ENCODE measurements at regions not wholly inside any gene's neighbourhood (a gene's known extent, or its start where the extent isn't known, plus 50 kb on each side); places are given as distances from the start of the nearest gene placed in this dataset.

- Histone ChIP-seq H3K36me3 (no peaks in the 10 kb centered on the region), H3K27me3 (peaks cover 0 to 4% (median 0%) of the 10 kb centered on the region in 3 donors), H3K4me3 (no peak overlapping the region), H3K9me3 (no peaks in the 10 kb centered on the region), H3K4me1 (no peaks in the 10 kb centered on the region), H3K27ac (no peak overlapping the region)
- intact Hi-C loops (cut with DNase I; ENCODE audit: low total_unique reads) (no loop called here), in situ Hi-C loops (cut with MboI; ENCODE audit: low sequenced_read_pairs in 4 of 4) (no loop called here)
- DNase-seq (no peak), ATAC-seq (no peak)
- TF ChIP-seq, protein P1, sequence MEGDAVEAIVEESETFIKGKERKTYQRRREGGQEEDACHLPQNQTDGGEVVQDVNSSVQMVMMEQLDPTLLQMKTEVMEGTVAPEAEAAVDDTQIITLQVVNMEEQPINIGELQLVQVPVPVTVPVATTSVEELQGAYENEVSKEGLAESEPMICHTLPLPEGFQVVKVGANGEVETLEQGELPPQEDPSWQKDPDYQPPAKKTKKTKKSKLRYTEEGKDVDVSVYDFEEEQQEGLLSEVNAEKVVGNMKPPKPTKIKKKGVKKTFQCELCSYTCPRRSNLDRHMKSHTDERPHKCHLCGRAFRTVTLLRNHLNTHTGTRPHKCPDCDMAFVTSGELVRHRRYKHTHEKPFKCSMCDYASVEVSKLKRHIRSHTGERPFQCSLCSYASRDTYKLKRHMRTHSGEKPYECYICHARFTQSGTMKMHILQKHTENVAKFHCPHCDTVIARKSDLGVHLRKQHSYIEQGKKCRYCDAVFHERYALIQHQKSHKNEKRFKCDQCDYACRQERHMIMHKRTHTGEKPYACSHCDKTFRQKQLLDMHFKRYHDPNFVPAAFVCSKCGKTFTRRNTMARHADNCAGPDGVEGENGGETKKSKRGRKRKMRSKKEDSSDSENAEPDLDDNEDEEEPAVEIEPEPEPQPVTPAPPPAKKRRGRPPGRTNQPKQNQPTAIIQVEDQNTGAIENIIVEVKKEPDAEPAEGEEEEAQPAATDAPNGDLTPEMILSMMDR (IDR thresholded peaks at IDR 0.05 in 4 of 5, conservative IDR thresholded peaks at IDR 0.05 in 1 of 5), result no peak
- no peak for TF ChIP-seq POLR2A (IDR thresholded peaks at IDR 0.05)
Measured at GRCh38 chr16:17989255-17989654, 347.3 kb downstream of the NPIPA8 start.

GRCh38 chr16:17988839-17989238, 347.7 kb downstream of the NPIPA8 start:
- ATAC-seq (no peak), DNase-seq (no peak)
- peaks cover 0 to 4% (median 0%) of the 10 kb centered on the region in 3 donors for H3K27me3 ChIP-seq
- no peaks in the 10 kb centered on the region for H3K4me1 ChIP-seq
- no peak for TF ChIP-seq POLR2A (IDR thresholded peaks at IDR 0.05)
- TF ChIP-seq, protein P1 (IDR thresholded peaks at IDR 0.05 in 4 of 5, conservative IDR thresholded peaks at IDR 0.05 in 1 of 5), result no peak
- H3K4me3 ChIP-seq, result no peak overlapping the region
- in situ Hi-C loops (cut with MboI; ENCODE audit: low sequenced_read_pairs in 4 of 4) (no loop called here), intact Hi-C loops (cut with DNase I; ENCODE audit: low total_unique reads) (no loop called here)
- no peaks in the 10 kb centered on the region for H3K9me3 ChIP-seq
- H3K27ac ChIP-seq, result no peak overlapping the region
- no peaks in the 10 kb centered on the region for H3K36me3 ChIP-seq

DNA sequence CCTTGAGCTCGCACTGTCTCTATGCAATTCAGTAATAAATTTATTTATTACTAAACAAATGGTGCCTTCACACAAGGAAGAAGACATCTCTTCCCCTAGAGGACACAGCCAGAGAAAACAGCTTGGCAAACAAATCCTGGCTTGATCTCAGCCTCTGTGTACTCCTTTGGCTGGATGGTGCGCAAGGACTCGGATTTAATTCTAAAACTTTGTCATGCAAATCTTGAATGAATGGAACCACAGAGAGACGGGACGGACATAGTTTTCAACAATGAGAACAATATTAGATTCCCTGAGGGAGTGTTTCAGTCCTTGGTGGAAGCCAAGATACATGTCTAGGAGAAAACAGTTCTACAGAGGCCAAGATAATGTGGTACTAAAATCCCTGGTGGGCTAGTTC, 349.5 kb downstream of the NPIPA8 start:
- intact Hi-C loops (cut with DNase I; ENCODE audit: low total_unique reads) (no loop called here), in situ Hi-C loops (cut with MboI; ENCODE audit: low sequenced_read_pairs in 4 of 4) (no loop called here)
- H3K4me1 ChIP-seq, result no peaks in the 10 kb centered on the region
- no peak for ATAC-seq
- no peak overlapping the region for H3K27ac ChIP-seq
- no peak for TF ChIP-seq POLR2A (IDR thresholded peaks at IDR 0.05)
- TF ChIP-seq, protein P1 (IDR thresholded peaks at IDR 0.05 in 4 of 5, conservative IDR thresholded peaks at IDR 0.05 in 1 of 5), result no peak
- no peak overlapping the region for H3K4me3 ChIP-seq
- no peaks in the 10 kb centered on the region for H3K27me3 ChIP-seq
- DNase-seq, result no peak
- no peaks in the 10 kb centered on the region for H3K36me3 ChIP-seq
- no peaks in the 10 kb centered on the region for H3K9me3 ChIP-seq

DNA sequence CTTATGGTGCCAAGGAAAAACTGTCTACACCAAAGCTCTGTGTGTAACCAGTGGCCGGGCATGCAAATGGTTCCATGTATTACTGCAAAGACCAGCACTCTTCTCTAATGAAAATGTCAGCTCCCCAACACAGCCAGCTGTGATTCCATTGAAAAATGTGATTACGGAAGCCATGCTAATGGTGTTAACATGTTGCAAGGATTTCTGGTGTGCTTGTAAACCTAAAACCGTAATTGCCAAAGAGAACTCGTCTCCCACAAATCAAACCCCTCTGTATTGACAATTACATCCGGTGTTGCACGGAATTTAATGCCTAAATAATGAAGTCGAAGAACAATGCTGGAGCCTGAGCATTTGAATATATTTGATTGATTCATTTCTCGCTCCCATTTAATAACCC, 351.7 kb downstream of the NPIPA8 start:
- DNase-seq, result no peak
- in situ Hi-C loops (cut with MboI; ENCODE audit: low sequenced_read_pairs in 4 of 4), result no loop called here

More for the DNA sequence above, 351.7 kb downstream of the NPIPA8 start:
- Histone ChIP-seq H3K4me1 (no peaks in the 10 kb centered on the region), H3K4me3 (no peak overlapping the region), H3K27me3 (no peaks in the 10 kb centered on the region), H3K36me3 (no peaks in the 10 kb centered on the region), H3K9me3 (no peaks in the 10 kb centered on the region), H3K27ac (no peak overlapping the region)
- TF ChIP-seq, protein P1 (IDR thresholded peaks at IDR 0.05 in 4 of 5, conservative IDR thresholded peaks at IDR 0.05 in 1 of 5), result no peak
- TF ChIP-seq POLR2A (IDR thresholded peaks at IDR 0.05), result no peak
- intact Hi-C loops (cut with DNase I; ENCODE audit: low total_unique reads), result no loop called here
- no peak for ATAC-seq
